HepG2 (cell line): ENCODE measurements at regions not wholly inside any gene's neighbourhood (a gene's known extent, or its start where the extent isn't known, plus 50 kb on each side); places are given as distances from the start of the nearest gene placed in this dataset.

Source experiments
- ATAC-seq: fragments of 200-7000 bp; cut with Tn5 transposase; 3 replicates; pipeline ENCODE4 v1.9.1; 2020; ENCODE audit warnings: mild to moderate bottlenecking, moderate library complexity
- BruUV-seq: library from RNA; stranded (reverse); fragments of 400-500 nt; replicated peaks from 2 replicates; lab custom pipeline; 2021; lab: Mats Ljungman, UMichigan
- CTCF ChIA-PET: fragments of 300-600 bp; formaldehyde crosslinking; extraction: SDS; loops from one replicate; lab custom pipeline; 2021; ENCODE audit warnings: low total read pairs, inconsistent platforms, low intra/inter-chr PET ratio; lab: Yijun Ruan, JAX
- POLR2A ChIA-PET: fragments of 350-600 bp; sonication (Branson Sonifier 250); formaldehyde crosslinking; loops from one replicate; lab custom pipeline; 2020; ENCODE audit warnings: antibody characterized with exemption, inconsistent platforms; lab: Yijun Ruan, JAX
- DNase-seq: peaks from one replicate; pipeline ENCODE4 v3.0.0-alpha.2; 2015; ENCODE audit warnings: low spot score
- FAIRE-seq: peaks from 3 replicates; lab custom pipeline; 2011; peaks lifted over from hg19 to GRCh38; lab: Jason Lieb, UNC
- H2AFZ ChIP-seq: one replicate; pipeline ENCODE4 v1.6.1; 2011; ENCODE audit warnings: low read length, inconsistent platforms
- H3K27ac ChIP-seq: fragments of 300-600 bp; 3 replicates; pipeline ENCODE4 v1.8.0; 2011; ENCODE audit warnings: mixed run types, mild to moderate bottlenecking, mixed read lengths, low read length, inconsistent platforms; ENCODE audit not compliant: insufficient read depth; ENCODE audit errors: extremely low read length
- H3K27me3 ChIP-seq, 2 experiments: fragments of 200-600 bp in 1 of 2; 2 replicates in 1 of 2; 3 replicates in 1 of 2; pipeline versions ENCODE4 v1.6.0 to v1.8.0; 2011; ENCODE audit warnings: low read length in 2 of 2, mild to moderate bottlenecking in 2 of 2, moderate library complexity in 2 of 2, inconsistent platforms in 1 of 2; ENCODE audit not compliant: insufficient read depth in 2 of 2, control insufficient read depth in 1 of 2
- H3K36me3 ChIP-seq, 2 experiments: fragments of 200-600 bp in 1 of 2; replicated peaks in 1 of 2; 2 replicates in 1 of 2; 3 replicates in 1 of 2; pipeline versions ENCODE4 v1.5.1 to v1.8.0; 2011; ENCODE audit warnings: low read length in 2 of 2, inconsistent platforms in 1 of 2; ENCODE audit not compliant: insufficient read depth in 2 of 2, control insufficient read depth in 1 of 2
- H3K4me1 ChIP-seq: 2 replicates; pipeline ENCODE4 v1.5.1; 2012; ENCODE audit warnings: low read length, inconsistent platforms; ENCODE audit not compliant: insufficient read depth
- H3K4me2 ChIP-seq: 2 replicates; pipeline ENCODE4 v1.6.0; 2011; ENCODE audit warnings: low read depth, low read length, inconsistent platforms
- H3K4me3 ChIP-seq, 3 experiments: fragments of 200-600 bp in 1 of 3; sonication (generic), shearing (Covaris generic) in 1 of 3; replicated peaks in 1 of 3; 2 replicates each; pipeline ENCODE4 v1.5.1; 2011 to 2016; ENCODE audit warnings: low read length in 3 of 3, inconsistent platforms in 2 of 3, low read depth in 2 of 3, mild to moderate bottlenecking in 2 of 3, control low read depth in 1 of 3, mixed read lengths in 1 of 3; ENCODE audit not compliant: insufficient read depth in 1 of 3
- H3K79me2 ChIP-seq: one replicate; pipeline ENCODE4 v1.6.1; 2011; ENCODE audit warnings: low read length, inconsistent platforms; ENCODE audit not compliant: insufficient read depth
- H3K9ac ChIP-seq: 2 replicates; pipeline ENCODE4 v1.6.0; 2011; ENCODE audit warnings: mild to moderate bottlenecking, low read depth, low read length, inconsistent platforms; ENCODE audit not compliant: insufficient read depth
- H3K9me3 ChIP-seq: 2 replicates; pipeline ENCODE4 v1.5.1; 2012; ENCODE audit warnings: mild to moderate bottlenecking, low read length
- H4K20me1 ChIP-seq: 2 replicates; pipeline ENCODE4 v1.6.0; 2011; ENCODE audit warnings: inconsistent platforms, mild to moderate bottlenecking, low read length, moderate library complexity; ENCODE audit not compliant: insufficient read depth
- FOSL2 ChIP-seq: sonication (generic); formaldehyde crosslinking; IDR thresholded peaks from 2 replicates; pipeline ENCODE4 v1.4.0; 2020; ENCODE audit warnings: missing genetic modification reagents
- FOXC1 ChIP-seq: sonication (generic); formaldehyde crosslinking; IDR thresholded peaks from 2 replicates; pipeline ENCODE4 v1.8.0; 2022; ENCODE audit warnings: mild to moderate bottlenecking, missing genetic modification reagents, borderline replicate concordance
- GFI1 ChIP-seq: sonication (generic); formaldehyde crosslinking; IDR thresholded peaks from 2 replicates; pipeline ENCODE4 v1.5.0; 2020; ENCODE audit warnings: missing genetic modification reagents, mild to moderate bottlenecking, borderline replicate concordance
- HINFP ChIP-seq: sonication (generic); formaldehyde crosslinking; IDR thresholded peaks from 2 replicates; pipeline ENCODE4 v1.4.0; 2020; ENCODE audit warnings: low read depth, mild to moderate bottlenecking, missing genetic modification reagents
- KLF6 ChIP-seq: IDR thresholded peaks from 2 replicates; pipeline ENCODE4 v1.8.0; 2016; ENCODE audit warnings: missing biosample characterization, missing genetic modification reagents
- NFIC ChIP-seq: IDR thresholded peaks from 2 replicates; pipeline ENCODE4 v1.6.1; 2012; ENCODE audit warnings: mild to moderate bottlenecking, low read length, inconsistent platforms
- NR3C1 ChIP-seq: sonication (generic); formaldehyde crosslinking; IDR thresholded peaks from 2 replicates; pipeline ENCODE4 v1.4.0; 2020; ENCODE audit warnings: missing genetic modification reagents
- TOPORS ChIP-seq: sonication (generic); formaldehyde crosslinking; IDR thresholded peaks from 2 replicates; pipeline ENCODE4 v1.8.0; 2023; ENCODE audit warnings: mild to moderate bottlenecking, missing genetic modification reagents
- ZNF407 ChIP-seq: sonication (generic); formaldehyde crosslinking; IDR thresholded peaks from one replicate; pipeline ENCODE4 v1.5.1; 2020; ENCODE audit warnings: mild to moderate bottlenecking, missing genetic modification reagents; ENCODE audit errors: not compliant biosample characterization
- WGBS: methylation state at CpG from one replicate; pipeline ENCODE4 v1.1.6; 2017; ENCODE audit warnings: low lambda C conversion rate; 5-methylcytosine and 5-hydroxymethylcytosine counted together
- in situ Hi-C: cut with HindIII; loops from 2 replicates; pipeline ENCODE4 v1.10.0; 2017; ENCODE audit warnings: low pct_unique_long_range_greater_than_20kb; ENCODE audit not compliant: extremely low pct_ligation_motif_present
- intact Hi-C: fragments of 100-400 bp; cut with micrococcal nuclease; formaldehyde crosslinking; loops from one replicate; pipeline ENCODE4 v1.10.0; 2022; ENCODE audit not compliant: unreplicated experiment
- TF ChIP-seq, protein P1 (sequence below): sonication (generic); formaldehyde crosslinking; IDR thresholded peaks from 2 replicates; pipeline ENCODE4 v1.5.0; 2020; ENCODE audit warnings: missing genetic modification reagents, mild to moderate bottlenecking, borderline replicate concordance
- TF ChIP-seq, protein P2 (sequence below): IDR thresholded peaks from 2 replicates; pipeline ENCODE4 v1.4.0; 2020; ENCODE audit warnings: mild to moderate bottlenecking, missing genetic modification reagents

GRCh38 chr1:88070956-88071355 lies 613.1 kb upstream of the PKN2 start:
- Histone ChIP-seq H3K27me3 (no peaks in the 10 kb centered on the region), H3K4me2 (no peak overlapping the region), H3K27ac (no peak overlapping the region), H4K20me1 (no peaks in the 10 kb centered on the region), H3K4me1 (no peaks in the 10 kb centered on the region), H3K36me3 (no peaks in the 10 kb centered on the region), H3K9ac (no peak overlapping the region), H3K9me3 (no peaks in the 10 kb centered on the region), H3K79me2 (no peaks in the 10 kb centered on the region), H3K4me3 (no peak overlapping the region), H2AFZ (no peak overlapping the region)
- ChIA-PET CTCF (no interaction called here), POLR2A (no interaction called here)
- FAIRE-seq (no peak), DNase-seq (no peak), ATAC-seq (no peak)
- no TSS peak for BruUV-seq
- in situ Hi-C loops (no loop called here), intact Hi-C loops (no loop called here)
- WGBS: 0% methylated on average over 1 of the region's 1 CpG
- TF ChIP-seq GFI1 (CRISPR knock-in tag): no peak
- no peak for TF ChIP-seq NFIC
- no peak for TF ChIP-seq KLF6 (CRISPR knock-in tag)
- no peak for TF ChIP-seq NR3C1
- no peak for TF ChIP-seq FOXC1 (CRISPR knock-in tag)
- TF ChIP-seq, protein P1, sequence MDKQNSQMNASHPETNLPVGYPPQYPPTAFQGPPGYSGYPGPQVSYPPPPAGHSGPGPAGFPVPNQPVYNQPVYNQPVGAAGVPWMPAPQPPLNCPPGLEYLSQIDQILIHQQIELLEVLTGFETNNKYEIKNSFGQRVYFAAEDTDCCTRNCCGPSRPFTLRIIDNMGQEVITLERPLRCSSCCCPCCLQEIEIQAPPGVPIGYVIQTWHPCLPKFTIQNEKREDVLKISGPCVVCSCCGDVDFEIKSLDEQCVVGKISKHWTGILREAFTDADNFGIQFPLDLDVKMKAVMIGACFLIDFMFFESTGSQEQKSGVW: no peak
- TF ChIP-seq TOPORS (CRISPR knock-in tag): no peak
- TF ChIP-seq, protein P2, sequence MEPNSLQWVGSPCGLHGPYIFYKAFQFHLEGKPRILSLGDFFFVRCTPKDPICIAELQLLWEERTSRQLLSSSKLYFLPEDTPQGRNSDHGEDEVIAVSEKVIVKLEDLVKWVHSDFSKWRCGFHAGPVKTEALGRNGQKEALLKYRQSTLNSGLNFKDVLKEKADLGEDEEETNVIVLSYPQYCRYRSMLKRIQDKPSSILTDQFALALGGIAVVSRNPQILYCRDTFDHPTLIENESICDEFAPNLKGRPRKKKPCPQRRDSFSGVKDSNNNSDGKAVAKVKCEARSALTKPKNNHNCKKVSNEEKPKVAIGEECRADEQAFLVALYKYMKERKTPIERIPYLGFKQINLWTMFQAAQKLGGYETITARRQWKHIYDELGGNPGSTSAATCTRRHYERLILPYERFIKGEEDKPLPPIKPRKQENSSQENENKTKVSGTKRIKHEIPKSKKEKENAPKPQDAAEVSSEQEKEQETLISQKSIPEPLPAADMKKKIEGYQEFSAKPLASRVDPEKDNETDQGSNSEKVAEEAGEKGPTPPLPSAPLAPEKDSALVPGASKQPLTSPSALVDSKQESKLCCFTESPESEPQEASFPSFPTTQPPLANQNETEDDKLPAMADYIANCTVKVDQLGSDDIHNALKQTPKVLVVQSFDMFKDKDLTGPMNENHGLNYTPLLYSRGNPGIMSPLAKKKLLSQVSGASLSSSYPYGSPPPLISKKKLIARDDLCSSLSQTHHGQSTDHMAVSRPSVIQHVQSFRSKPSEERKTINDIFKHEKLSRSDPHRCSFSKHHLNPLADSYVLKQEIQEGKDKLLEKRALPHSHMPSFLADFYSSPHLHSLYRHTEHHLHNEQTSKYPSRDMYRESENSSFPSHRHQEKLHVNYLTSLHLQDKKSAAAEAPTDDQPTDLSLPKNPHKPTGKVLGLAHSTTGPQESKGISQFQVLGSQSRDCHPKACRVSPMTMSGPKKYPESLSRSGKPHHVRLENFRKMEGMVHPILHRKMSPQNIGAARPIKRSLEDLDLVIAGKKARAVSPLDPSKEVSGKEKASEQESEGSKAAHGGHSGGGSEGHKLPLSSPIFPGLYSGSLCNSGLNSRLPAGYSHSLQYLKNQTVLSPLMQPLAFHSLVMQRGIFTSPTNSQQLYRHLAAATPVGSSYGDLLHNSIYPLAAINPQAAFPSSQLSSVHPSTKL (CRISPR knock-in tag): no peak
- no peak for TF ChIP-seq HINFP (CRISPR knock-in tag)
- TF ChIP-seq FOSL2 (CRISPR knock-in tag): no peak
- no peak for TF ChIP-seq ZNF407 (CRISPR knock-in tag)
